GM12878 (cell line): ENCODE measurements at regions not wholly inside any gene's neighbourhood (a gene's known extent, or its start where the extent isn't known, plus 50 kb on each side); places are given as distances from the start of the nearest gene placed in this dataset.

ENCODE experiments used
- CHD4 ChIP-seq: fragments of 200-600 bp; sonication (generic); IDR thresholded peaks from 2 replicates; pipeline ENCODE4 v1.6.1; 2016; ENCODE audit warnings: mild to moderate bottlenecking
- HDAC6 ChIP-seq: fragments of 200-600 bp; sonication (generic); IDR thresholded peaks from one replicate; pipeline ENCODE4 v1.8.0; 2017; ENCODE audit warnings: antibody characterized with exemption; ENCODE audit not compliant: unreplicated experiment
- RAD21 ChIP-seq: IDR thresholded peaks from 2 replicates; pipeline ENCODE4 v1.6.1; 2011; ENCODE audit warnings: mild to moderate bottlenecking, low read depth, low read length, moderate library complexity; ENCODE audit not compliant: insufficient read depth
- RBBP5 ChIP-seq: fragments of 200-600 bp; sonication (generic); conservative IDR thresholded peaks from 2 replicates; pipeline ENCODE4 v1.6.1; 2016
- SIX5 ChIP-seq: IDR thresholded peaks from 2 replicates; pipeline ENCODE4 v1.6.1; 2011; ENCODE audit warnings: mild to moderate bottlenecking, low read depth, low read length, moderate library complexity; ENCODE audit not compliant: severe bottlenecking
- SREBF2 ChIP-seq: IDR thresholded peaks from 2 replicates; pipeline ENCODE4 v1.6.1; 2012; ENCODE audit warnings: mild to moderate bottlenecking, low read length
- TF ChIP-seq, protein P1 (sequence below), 3 experiments: IDR thresholded peaks in 2 of 3; conservative IDR thresholded peaks in 1 of 3; 2 replicates each; pipeline ENCODE4 v1.5.1; 2011; ENCODE audit warnings: low read depth in 3 of 3, low read length in 3 of 3, mild to moderate bottlenecking in 3 of 3, control low read depth in 2 of 3, moderate library complexity in 2 of 3, inconsistent platforms in 1 of 3, mixed read lengths in 1 of 3; ENCODE audit not compliant: control insufficient read depth in 2 of 3, insufficient read depth in 1 of 3; ENCODE audit errors: extremely low read depth in 1 of 3
- TF ChIP-seq, protein P2 (sequence below): IDR thresholded peaks from 2 replicates; pipeline ENCODE4 v1.6.1; 2011; ENCODE audit warnings: borderline replicate concordance, low read depth, mild to moderate bottlenecking, moderate library complexity, low read length; ENCODE audit not compliant: insufficient read depth, poor library complexity, severe bottlenecking
- TF ChIP-seq, protein P3 (sequence below): IDR thresholded peaks from 2 replicates; pipeline ENCODE4 v1.6.1; 2012; ENCODE audit warnings: improper control_type of control experiment, low read depth, low read length; ENCODE audit not compliant: insufficient replicate concordance
- TF ChIP-seq, protein P4 (sequence below): IDR thresholded peaks from 2 replicates; pipeline ENCODE4 v1.6.1; 2011; ENCODE audit warnings: low read depth, mild to moderate bottlenecking, low read length, moderate library complexity, borderline replicate concordance; ENCODE audit errors: extremely low read depth

DNA sequence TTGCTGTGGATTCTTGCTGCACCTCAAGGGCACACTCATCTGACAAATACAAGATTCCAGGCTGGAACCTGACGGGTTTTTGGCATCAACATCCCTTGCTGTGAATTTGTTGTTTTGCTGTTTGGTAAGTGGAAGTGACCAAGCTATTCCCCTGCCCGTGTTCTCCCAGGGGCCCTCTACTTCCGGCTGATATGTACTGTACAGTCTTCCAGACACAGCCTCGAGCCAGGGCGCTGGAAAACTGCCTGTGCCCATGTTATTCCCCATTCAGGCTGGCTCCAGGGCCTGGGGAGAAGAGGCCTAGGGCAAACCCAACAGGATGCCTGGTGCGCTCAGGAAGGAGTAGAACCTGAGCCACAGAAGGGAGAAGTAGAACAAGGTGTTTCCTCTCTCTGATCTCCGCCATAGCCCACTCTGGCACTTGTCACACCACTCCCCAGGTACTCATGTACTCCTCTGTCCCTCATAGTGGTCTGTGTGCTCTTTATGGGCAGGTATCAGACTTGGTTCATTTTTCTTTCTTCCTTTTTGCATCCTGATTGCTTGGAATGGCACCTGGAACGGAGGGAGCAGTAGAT lies 67.8 kb upstream of the LTA4H start:
- TF ChIP-seq CHD4 (no peak), HDAC6 (no peak), SREBF2 (no peak), RAD21 (no peak), RBBP5 (no peak), SIX5 (no peak)
- TF ChIP-seq, protein P1, sequence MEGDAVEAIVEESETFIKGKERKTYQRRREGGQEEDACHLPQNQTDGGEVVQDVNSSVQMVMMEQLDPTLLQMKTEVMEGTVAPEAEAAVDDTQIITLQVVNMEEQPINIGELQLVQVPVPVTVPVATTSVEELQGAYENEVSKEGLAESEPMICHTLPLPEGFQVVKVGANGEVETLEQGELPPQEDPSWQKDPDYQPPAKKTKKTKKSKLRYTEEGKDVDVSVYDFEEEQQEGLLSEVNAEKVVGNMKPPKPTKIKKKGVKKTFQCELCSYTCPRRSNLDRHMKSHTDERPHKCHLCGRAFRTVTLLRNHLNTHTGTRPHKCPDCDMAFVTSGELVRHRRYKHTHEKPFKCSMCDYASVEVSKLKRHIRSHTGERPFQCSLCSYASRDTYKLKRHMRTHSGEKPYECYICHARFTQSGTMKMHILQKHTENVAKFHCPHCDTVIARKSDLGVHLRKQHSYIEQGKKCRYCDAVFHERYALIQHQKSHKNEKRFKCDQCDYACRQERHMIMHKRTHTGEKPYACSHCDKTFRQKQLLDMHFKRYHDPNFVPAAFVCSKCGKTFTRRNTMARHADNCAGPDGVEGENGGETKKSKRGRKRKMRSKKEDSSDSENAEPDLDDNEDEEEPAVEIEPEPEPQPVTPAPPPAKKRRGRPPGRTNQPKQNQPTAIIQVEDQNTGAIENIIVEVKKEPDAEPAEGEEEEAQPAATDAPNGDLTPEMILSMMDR (IDR thresholded peaks at IDR 0.05 in 2 of 3, conservative IDR thresholded peaks at IDR 0.05 in 1 of 3; ENCODE audit: control insufficient read depth in 2 of 3, extremely low read depth in 1 of 3, insufficient read depth in 1 of 3, low read depth in 3 of 3, low read length in 3 of 3): no peak
- TF ChIP-seq, protein P2, sequence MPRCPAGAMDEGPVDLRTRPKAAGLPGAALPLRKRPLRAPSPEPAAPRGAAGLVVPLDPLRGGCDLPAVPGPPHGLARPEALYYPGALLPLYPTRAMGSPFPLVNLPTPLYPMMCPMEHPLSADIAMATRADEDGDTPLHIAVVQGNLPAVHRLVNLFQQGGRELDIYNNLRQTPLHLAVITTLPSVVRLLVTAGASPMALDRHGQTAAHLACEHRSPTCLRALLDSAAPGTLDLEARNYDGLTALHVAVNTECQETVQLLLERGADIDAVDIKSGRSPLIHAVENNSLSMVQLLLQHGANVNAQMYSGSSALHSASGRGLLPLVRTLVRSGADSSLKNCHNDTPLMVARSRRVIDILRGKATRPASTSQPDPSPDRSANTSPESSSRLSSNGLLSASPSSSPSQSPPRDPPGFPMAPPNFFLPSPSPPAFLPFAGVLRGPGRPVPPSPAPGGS: no peak
- TF ChIP-seq, protein P3, sequence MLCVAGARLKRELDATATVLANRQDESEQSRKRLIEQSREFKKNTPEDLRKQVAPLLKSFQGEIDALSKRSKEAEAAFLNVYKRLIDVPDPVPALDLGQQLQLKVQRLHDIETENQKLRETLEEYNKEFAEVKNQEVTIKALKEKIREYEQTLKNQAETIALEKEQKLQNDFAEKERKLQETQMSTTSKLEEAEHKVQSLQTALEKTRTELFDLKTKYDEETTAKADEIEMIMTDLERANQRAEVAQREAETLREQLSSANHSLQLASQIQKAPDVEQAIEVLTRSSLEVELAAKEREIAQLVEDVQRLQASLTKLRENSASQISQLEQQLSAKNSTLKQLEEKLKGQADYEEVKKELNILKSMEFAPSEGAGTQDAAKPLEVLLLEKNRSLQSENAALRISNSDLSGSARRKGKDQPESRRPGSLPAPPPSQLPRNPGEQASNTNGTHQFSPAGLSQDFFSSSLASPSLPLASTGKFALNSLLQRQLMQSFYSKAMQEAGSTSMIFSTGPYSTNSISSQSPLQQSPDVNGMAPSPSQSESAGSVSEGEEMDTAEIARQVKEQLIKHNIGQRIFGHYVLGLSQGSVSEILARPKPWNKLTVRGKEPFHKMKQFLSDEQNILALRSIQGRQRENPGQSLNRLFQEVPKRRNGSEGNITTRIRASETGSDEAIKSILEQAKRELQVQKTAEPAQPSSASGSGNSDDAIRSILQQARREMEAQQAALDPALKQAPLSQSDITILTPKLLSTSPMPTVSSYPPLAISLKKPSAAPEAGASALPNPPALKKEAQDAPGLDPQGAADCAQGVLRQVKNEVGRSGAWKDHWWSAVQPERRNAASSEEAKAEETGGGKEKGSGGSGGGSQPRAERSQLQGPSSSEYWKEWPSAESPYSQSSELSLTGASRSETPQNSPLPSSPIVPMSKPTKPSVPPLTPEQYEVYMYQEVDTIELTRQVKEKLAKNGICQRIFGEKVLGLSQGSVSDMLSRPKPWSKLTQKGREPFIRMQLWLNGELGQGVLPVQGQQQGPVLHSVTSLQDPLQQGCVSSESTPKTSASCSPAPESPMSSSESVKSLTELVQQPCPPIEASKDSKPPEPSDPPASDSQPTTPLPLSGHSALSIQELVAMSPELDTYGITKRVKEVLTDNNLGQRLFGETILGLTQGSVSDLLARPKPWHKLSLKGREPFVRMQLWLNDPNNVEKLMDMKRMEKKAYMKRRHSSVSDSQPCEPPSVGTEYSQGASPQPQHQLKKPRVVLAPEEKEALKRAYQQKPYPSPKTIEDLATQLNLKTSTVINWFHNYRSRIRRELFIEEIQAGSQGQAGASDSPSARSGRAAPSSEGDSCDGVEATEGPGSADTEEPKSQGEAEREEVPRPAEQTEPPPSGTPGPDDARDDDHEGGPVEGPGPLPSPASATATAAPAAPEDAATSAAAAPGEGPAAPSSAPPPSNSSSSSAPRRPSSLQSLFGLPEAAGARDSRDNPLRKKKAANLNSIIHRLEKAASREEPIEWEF: no peak
- TF ChIP-seq, protein P4, sequence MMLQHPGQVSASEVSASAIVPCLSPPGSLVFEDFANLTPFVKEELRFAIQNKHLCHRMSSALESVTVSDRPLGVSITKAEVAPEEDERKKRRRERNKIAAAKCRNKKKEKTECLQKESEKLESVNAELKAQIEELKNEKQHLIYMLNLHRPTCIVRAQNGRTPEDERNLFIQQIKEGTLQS: no peak
